WERI-Rb-1 (cell line): ENCODE measurements at regions not wholly inside any gene's neighbourhood (a gene's known extent, or its start where the extent isn't known, plus 50 kb on each side); places are given as distances from the start of the nearest gene placed in this dataset.

Experiments used
- DNase-seq: peaks from one replicate; pipeline ENCODE4 v3.0.0-alpha.2; 2020
- H3K27ac ChIP-seq: fragments of 250-450 bp; sonication (Bioruptor Pico); 2 replicates; pipeline ENCODE4 v1.5.1; 2020; ENCODE audit warnings: mild to moderate bottlenecking, moderate library complexity
- H3K27me3 ChIP-seq: fragments of 250-450 bp; sonication (Bioruptor Pico); 2 replicates; pipeline ENCODE4 v1.5.1; 2021; ENCODE audit warnings: mild to moderate bottlenecking, low read depth, moderate library complexity; ENCODE audit not compliant: insufficient read depth, severe bottlenecking
- H3K36me3 ChIP-seq: fragments of 250-450 bp; sonication (Bioruptor Pico); 2 replicates; pipeline ENCODE4 v1.5.1; 2020; ENCODE audit warnings: mild to moderate bottlenecking, moderate library complexity
- H3K4me3 ChIP-seq: 2 replicates; pipeline ENCODE4 v1.5.1; 2011; ENCODE audit warnings: low read depth, mild to moderate bottlenecking, control low read depth, low read length
- H3K9me3 ChIP-seq: fragments of 250-450 bp; sonication (Bioruptor Pico); 2 replicates; pipeline ENCODE4 v1.5.1; 2021; ENCODE audit warnings: mild to moderate bottlenecking, moderate library complexity; ENCODE audit not compliant: severe bottlenecking
- TF ChIP-seq, protein P1 (sequence below): IDR thresholded peaks from 2 replicates; pipeline ENCODE4 v1.5.1; 2011; ENCODE audit warnings: low read depth, mild to moderate bottlenecking, control low read depth, inconsistent platforms, low read length

GRCh38 chr7:142607351-142607750 is 141.9 kb upstream of the PRSS1 start:
- TF ChIP-seq, protein P1, sequence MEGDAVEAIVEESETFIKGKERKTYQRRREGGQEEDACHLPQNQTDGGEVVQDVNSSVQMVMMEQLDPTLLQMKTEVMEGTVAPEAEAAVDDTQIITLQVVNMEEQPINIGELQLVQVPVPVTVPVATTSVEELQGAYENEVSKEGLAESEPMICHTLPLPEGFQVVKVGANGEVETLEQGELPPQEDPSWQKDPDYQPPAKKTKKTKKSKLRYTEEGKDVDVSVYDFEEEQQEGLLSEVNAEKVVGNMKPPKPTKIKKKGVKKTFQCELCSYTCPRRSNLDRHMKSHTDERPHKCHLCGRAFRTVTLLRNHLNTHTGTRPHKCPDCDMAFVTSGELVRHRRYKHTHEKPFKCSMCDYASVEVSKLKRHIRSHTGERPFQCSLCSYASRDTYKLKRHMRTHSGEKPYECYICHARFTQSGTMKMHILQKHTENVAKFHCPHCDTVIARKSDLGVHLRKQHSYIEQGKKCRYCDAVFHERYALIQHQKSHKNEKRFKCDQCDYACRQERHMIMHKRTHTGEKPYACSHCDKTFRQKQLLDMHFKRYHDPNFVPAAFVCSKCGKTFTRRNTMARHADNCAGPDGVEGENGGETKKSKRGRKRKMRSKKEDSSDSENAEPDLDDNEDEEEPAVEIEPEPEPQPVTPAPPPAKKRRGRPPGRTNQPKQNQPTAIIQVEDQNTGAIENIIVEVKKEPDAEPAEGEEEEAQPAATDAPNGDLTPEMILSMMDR = no peak
- Histone ChIP-seq H3K27me3 (no peaks in the 10 kb centered on the region), H3K9me3 (no peaks in the 10 kb centered on the region), H3K27ac (no peak overlapping the region), H3K4me3 (no peak overlapping the region), H3K36me3 (no peaks in the 10 kb centered on the region)
- DNase-seq = no peak

GRCh38 chr7:142606081-142606480 is 143.2 kb upstream of the PRSS1 start:
- Histone ChIP-seq H3K27ac (no peak overlapping the region), H3K9me3 (no peaks in the 10 kb centered on the region), H3K36me3 (no peaks in the 10 kb centered on the region), H3K4me3 (no peak overlapping the region), H3K27me3 (no peaks in the 10 kb centered on the region)
- TF ChIP-seq, protein P1 = no peak
- DNase-seq = no peak

DNA sequence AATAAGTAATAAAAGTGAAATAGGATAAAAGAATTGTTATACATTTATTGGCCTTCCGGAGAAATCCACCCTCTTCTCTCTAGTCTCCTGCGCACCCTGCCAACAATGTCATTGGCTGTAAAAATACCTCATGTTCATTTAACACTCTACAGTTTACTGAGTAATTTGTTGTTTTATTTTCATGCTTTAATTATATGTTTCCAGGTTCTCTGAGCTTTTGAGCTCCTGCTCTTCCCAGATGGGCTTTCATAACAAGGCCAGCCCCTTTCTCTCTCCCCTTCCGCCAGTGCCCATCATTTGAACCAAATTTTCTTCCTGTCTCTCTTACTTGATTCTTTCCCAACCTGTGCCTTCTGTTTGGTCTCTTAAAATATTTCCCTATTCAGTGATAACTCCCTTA is 144.6 kb upstream of the PRSS1 start:
- DNase-seq = no peak
- Histone ChIP-seq H3K27me3 (no peaks in the 10 kb centered on the region), H3K36me3 (no peaks in the 10 kb centered on the region), H3K9me3 (no peaks in the 10 kb centered on the region), H3K27ac (no peak overlapping the region), H3K4me3 (no peak overlapping the region)
- TF ChIP-seq, protein P1 = no peak

GRCh38 chr7:142603870-142604448 is 145.3 kb upstream of the PRSS1 start:
- Histone ChIP-seq H3K27ac (no peak overlapping the region), H3K27me3 (no peaks in the 10 kb centered on the region), H3K4me3 (peak overlapping the region; percentile 28), H3K36me3 (no peaks in the 10 kb centered on the region), H3K9me3 (no peaks in the 10 kb centered on the region)
- DNase-seq = peak; percentile 65
- TF ChIP-seq, protein P1 = peak; percentile 57

GRCh38 chr7:142602756-142603155 is 146.5 kb upstream of the PRSS1 start:
- DNase-seq = no peak
- H3K9me3 ChIP-seq = no peaks in the 10 kb centered on the region
- TF ChIP-seq, protein P1 = no peak

DNA sequence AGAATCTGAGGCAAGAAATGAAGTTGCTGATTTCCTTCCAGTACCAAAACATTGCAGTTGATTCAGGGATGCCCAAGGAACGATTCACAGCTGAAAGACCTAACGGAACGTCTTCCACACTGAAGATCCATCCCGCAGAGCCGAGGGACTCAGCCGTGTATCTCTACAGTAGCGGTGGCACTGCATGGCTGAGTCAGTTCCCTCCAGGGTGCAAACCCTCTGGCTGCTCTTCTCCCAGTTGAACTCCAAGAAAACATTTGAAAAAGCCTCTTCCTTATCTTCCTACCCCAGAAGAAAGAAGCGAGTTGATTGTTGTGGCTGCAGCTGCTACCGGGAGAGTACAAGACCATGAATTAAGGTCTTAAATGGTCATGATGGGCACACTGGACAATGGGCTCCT is 147.1 kb upstream of the PRSS1 start:
- no peaks in the 10 kb centered on the region for H3K9me3 ChIP-seq
- DNase-seq = no peak
- no peaks in the 10 kb centered on the region for H3K27me3 ChIP-seq
- H3K36me3 ChIP-seq = no peaks in the 10 kb centered on the region
- no peak overlapping the region for H3K4me3 ChIP-seq
- TF ChIP-seq, protein P1 = no peak
- H3K27ac ChIP-seq = no peak overlapping the region

More at GRCh38 chr7:142602756-142603155, 146.5 kb upstream of the PRSS1 start:
- H3K27ac ChIP-seq = no peak overlapping the region
- no peak overlapping the region for H3K4me3 ChIP-seq
- no peaks in the 10 kb centered on the region for H3K36me3 ChIP-seq
- H3K27me3 ChIP-seq = no peaks in the 10 kb centered on the region
